ENCODE measurements at regions not wholly inside any gene's neighbourhood (a gene's known extent, or its start where the extent isn't known, plus 50 kb on each side); places are given as distances from the start of the nearest gene placed in this dataset.

GRCh38 chr18:44241020-44241419 is 439.7 kb upstream of the SETBP1 start:
- no peak for DNase-seq (ENCODE audit: low read depth)
- no peak overlapping the region for H3K4me3 ChIP-seq (ENCODE audit: low read depth, low read length)
- TF ChIP-seq POLR2A (IDR thresholded peaks at IDR 0.05; ENCODE audit: extremely low read depth, insufficient read length) = no peak
- TF ChIP-seq MYC (IDR thresholded peaks at IDR 0.05; ENCODE audit: low read depth, low read length) = no peak
- no peak for TF ChIP-seq MAX (IDR thresholded peaks at IDR 0.05; ENCODE audit: low read depth, low read length)
- TF ChIP-seq CTCF (IDR thresholded peaks at IDR 0.05; ENCODE audit: low read depth, low read length) = no peak

- no peak overlapping the region for H3K4me3 ChIP-seq (ENCODE audit: low read depth, low read length)
- no peak for DNase-seq (ENCODE audit: low read depth)
- TF ChIP-seq MAX (IDR thresholded peaks at IDR 0.05; ENCODE audit: low read depth, low read length) (no peak), POLR2A (IDR thresholded peaks at IDR 0.05; ENCODE audit: extremely low read depth, insufficient read length) (no peak), MYC (IDR thresholded peaks at IDR 0.05; ENCODE audit: low read depth, low read length) (no peak), CTCF (IDR thresholded peaks at IDR 0.05; ENCODE audit: low read depth, low read length) (no peak)
Measured at GRCh38 chr18:44245019-44245418, 435.7 kb upstream of the SETBP1 start.

GRCh38 chr18:44246001-44246400 is 434.7 kb upstream of the SETBP1 start:
- peak; percentile 1 for DNase-seq (ENCODE audit: low read depth)
- TF ChIP-seq POLR2A (IDR thresholded peaks at IDR 0.05; ENCODE audit: extremely low read depth, insufficient read length) = no peak
- no peak for TF ChIP-seq CTCF (IDR thresholded peaks at IDR 0.05; ENCODE audit: low read depth, low read length)
- no peak for TF ChIP-seq MYC (IDR thresholded peaks at IDR 0.05; ENCODE audit: low read depth, low read length)
- no peak for TF ChIP-seq MAX (IDR thresholded peaks at IDR 0.05; ENCODE audit: low read depth, low read length)
- H3K4me3 ChIP-seq (ENCODE audit: low read depth, low read length) = no peak overlapping the region

- H3K4me3 ChIP-seq (ENCODE audit: low read depth, low read length) = no peak overlapping the region
- DNase-seq (ENCODE audit: low read depth) = no peak
- TF ChIP-seq MYC (IDR thresholded peaks at IDR 0.05; ENCODE audit: low read depth, low read length) (no peak), CTCF (IDR thresholded peaks at IDR 0.05; ENCODE audit: low read depth, low read length) (no peak), MAX (IDR thresholded peaks at IDR 0.05; ENCODE audit: low read depth, low read length) (no peak), POLR2A (IDR thresholded peaks at IDR 0.05; ENCODE audit: extremely low read depth, insufficient read length) (no peak)
Measured at GRCh38 chr18:44258086-44258485, 422.6 kb upstream of the SETBP1 start.

- no peak for TF ChIP-seq MYC (IDR thresholded peaks at IDR 0.05; ENCODE audit: low read depth, low read length)
- TF ChIP-seq CTCF (IDR thresholded peaks at IDR 0.05; ENCODE audit: low read depth, low read length) = no peak
- no peak for TF ChIP-seq POLR2A (IDR thresholded peaks at IDR 0.05; ENCODE audit: extremely low read depth, insufficient read length)
- no peak for TF ChIP-seq MAX (IDR thresholded peaks at IDR 0.05; ENCODE audit: low read depth, low read length)
- DNase-seq (ENCODE audit: low read depth) = no peak
- H3K4me3 ChIP-seq (ENCODE audit: low read depth, low read length) = no peak overlapping the region
Measured at GRCh38 chr18:44258576-44258975, 422.1 kb upstream of the SETBP1 start.

- no peak for TF ChIP-seq MYC (IDR thresholded peaks at IDR 0.05; ENCODE audit: low read depth, low read length)
- no peak for TF ChIP-seq CTCF (IDR thresholded peaks at IDR 0.05; ENCODE audit: low read depth, low read length)
- no peak for TF ChIP-seq MAX (IDR thresholded peaks at IDR 0.05; ENCODE audit: low read depth, low read length)
- TF ChIP-seq POLR2A (IDR thresholded peaks at IDR 0.05; ENCODE audit: extremely low read depth, insufficient read length) = no peak
- no peak overlapping the region for H3K4me3 ChIP-seq (ENCODE audit: low read depth, low read length)
- DNase-seq (ENCODE audit: low read depth) = no peak
Measured at GRCh38 chr18:44259610-44260009, 421.1 kb upstream of the SETBP1 start.
